ENCODE measurements at regions not wholly inside any gene's neighbourhood (a gene's known extent, or its start where the extent isn't known, plus 50 kb on each side); places are given as distances from the start of the nearest gene placed in this dataset.
"Not testable (repeated sequence)": the region's sequence is repeated elsewhere in the genome, so short reads cannot be mapped to it uniquely, and the experiment has no call there.

- DNase-seq = no peak
Measured at GRCh38 chr15:81865850-81866537, 179.8 kb downstream of the MEX3B start.

GRCh38 chr15:81863162-81863561 lies 182.7 kb downstream of the MEX3B start:
- no peak for DNase-seq

GRCh38 chr15:81859737-81860516 lies 185.9 kb downstream of the MEX3B start:
- DNase-seq = no peak

GRCh38 chr15:81858586-81858985 lies 187.2 kb downstream of the MEX3B start:
- DNase-seq = no peak

GRCh38 chr15:81858136-81858535 lies 187.7 kb downstream of the MEX3B start:
- no peak for DNase-seq

- DNase-seq = no peak
Measured at GRCh38 chr15:81856634-81857026, 189.2 kb downstream of the MEX3B start.

- DNase-seq = no peak
Measured at GRCh38 chr15:81856001-81856633, 189.7 kb downstream of the MEX3B start.

GRCh38 chr15:81853150-81853748 lies 192.6 kb downstream of the MEX3B start:
- no peak for DNase-seq

- no peak for DNase-seq
Measured at GRCh38 chr15:81852411-81853149, 193.2 kb downstream of the MEX3B start.

- no peak for DNase-seq
Measured at GRCh38 chr15:81851757-81852156, 194.1 kb downstream of the MEX3B start.

GRCh38 chr15:81851325-81851724 lies 194.5 kb downstream of the MEX3B start:
- DNase-seq = no peak

- no peak for DNase-seq
Measured at GRCh38 chr15:81849289-81849688, 196.5 kb downstream of the MEX3B start.

GRCh38 chr15:81848701-81849100 lies 197.1 kb downstream of the MEX3B start:
- DNase-seq = no peak

- DNase-seq = no peak
Measured at GRCh38 chr15:81843757-81844407, 201.9 kb downstream of the MEX3B start.

- DNase-seq = no peak
Measured at GRCh38 chr15:81843226-81843625, 202.6 kb downstream of the MEX3B start.

- no peak for DNase-seq
Measured at GRCh38 chr15:81839387-81839786, 206.4 kb downstream of the MEX3B start.

GRCh38 chr15:81835731-81836130 lies 210.1 kb downstream of the MEX3B start:
- DNase-seq = no peak

GRCh38 chr15:81830520-81830919 lies 215.3 kb downstream of the MEX3B start:
- DNase-seq = no peak

- DNase-seq = no peak
Measured at GRCh38 chr15:81829918-81830317, 215.9 kb downstream of the MEX3B start.

GRCh38 chr15:81828135-81828534 lies 217.7 kb downstream of the MEX3B start:
- DNase-seq = no peak

- DNase-seq = no peak
Measured at GRCh38 chr15:81825136-81825535, 220.7 kb downstream of the MEX3B start.

GRCh38 chr15:81822587-81822986 lies 223.2 kb downstream of the MEX3B start:
- not testable (repeated sequence) for DNase-seq

Measured in C1 segment of cervical spinal cord (tissue), 14 donors.